Sigmoid colon (tissue), 4 donors: ENCODE measurements at regions not wholly inside any gene's neighbourhood (a gene's known extent, or its start where the extent isn't known, plus 50 kb on each side); places are given as distances from the start of the nearest gene placed in this dataset.

Experiments
- CTCF ChIP-seq, 4 experiments: fragments of 450-650 bp in 3 of 4; fragments of 200-600 bp in 1 of 4; IDR thresholded peaks; one replicate each; pipeline ENCODE4 v1.5.1; 2016 to 2019; ENCODE audit warnings: antibody characterized with exemption in 4 of 4, mild to moderate bottlenecking in 3 of 4, moderate library complexity in 2 of 4
- EP300 ChIP-seq, 4 donors: sonication (generic); formaldehyde crosslinking; IDR thresholded peaks; one replicate each; pipeline ENCODE4 v1.6.1; 2017; ENCODE audit warnings: antibody characterized with exemption in 4 of 4

GRCh38 chr1:193451001-193451400 lies 264.6 kb upstream of the B3GALT2 start:
- TF ChIP-seq EP300 (IDR thresholded peaks at IDR 0.05) (no peak), CTCF (IDR thresholded peaks at IDR 0.05) (no peak)
